Spleen (tissue), 7 donors: ENCODE measurements at regions not wholly inside any gene's neighbourhood (a gene's known extent, or its start where the extent isn't known, plus 50 kb on each side); places are given as distances from the start of the nearest gene placed in this dataset.

Source experiments
- POLR2A ChIP-seq, 3 donors: fragments of 450-650 bp; IDR thresholded peaks; one replicate each; pipeline ENCODE4 v1.5.1; 2017; ENCODE audit warnings: antibody characterized with exemption in 3 of 3, mild to moderate bottlenecking in 1 of 3
- POLR2AphosphoS5 ChIP-seq, 3 donors: sonication (generic); formaldehyde crosslinking; IDR thresholded peaks; one replicate each; pipeline ENCODE4 v1.5.1; 2017; ENCODE audit warnings: antibody characterized with exemption in 3 of 3
- TF ChIP-seq, protein P1 (sequence below), 11 experiments: fragments of 200-600 bp in 7 of 11; fragments of 450-650 bp in 4 of 11; sonication (generic) in 4 of 11; IDR thresholded peaks in 8 of 11; conservative IDR thresholded peaks in 3 of 11; 1 replicate in 7 of 11; 2 replicates in 4 of 11; pipeline versions ENCODE4 v1.4.0 to v1.8.0; 2016 to 2021; ENCODE audit warnings: antibody characterized with exemption in 11 of 11, inconsistent platforms in 4 of 11, mild to moderate bottlenecking in 1 of 11
- donor health status: DM: no; HTN: no; CAD: no; lungs with moderate emphysema.
- donor health status: DM: no; HTN: no; CAD: no.
- donor health status: DM: no; HTN: no; CAD: no.

DNA sequence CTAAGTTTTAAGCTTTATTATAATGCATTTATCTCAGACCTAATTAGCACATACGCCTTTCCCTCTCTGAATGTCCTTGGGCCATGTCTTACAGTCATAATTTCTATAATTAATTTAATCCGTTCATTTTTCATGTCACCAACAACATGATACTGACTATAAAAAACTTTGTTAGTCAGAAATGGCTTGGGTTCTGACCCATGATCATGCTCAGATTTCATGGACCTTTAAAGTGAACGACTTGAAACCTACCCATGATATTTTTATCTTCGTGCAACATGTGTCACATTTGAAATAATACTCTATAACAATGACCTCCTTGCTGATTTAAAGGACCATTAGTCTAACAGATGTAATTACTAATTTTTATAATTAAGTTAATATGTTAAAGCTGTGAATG, 1033.8 kb downstream of the DIPK2A start:
- TF ChIP-seq, protein P1, sequence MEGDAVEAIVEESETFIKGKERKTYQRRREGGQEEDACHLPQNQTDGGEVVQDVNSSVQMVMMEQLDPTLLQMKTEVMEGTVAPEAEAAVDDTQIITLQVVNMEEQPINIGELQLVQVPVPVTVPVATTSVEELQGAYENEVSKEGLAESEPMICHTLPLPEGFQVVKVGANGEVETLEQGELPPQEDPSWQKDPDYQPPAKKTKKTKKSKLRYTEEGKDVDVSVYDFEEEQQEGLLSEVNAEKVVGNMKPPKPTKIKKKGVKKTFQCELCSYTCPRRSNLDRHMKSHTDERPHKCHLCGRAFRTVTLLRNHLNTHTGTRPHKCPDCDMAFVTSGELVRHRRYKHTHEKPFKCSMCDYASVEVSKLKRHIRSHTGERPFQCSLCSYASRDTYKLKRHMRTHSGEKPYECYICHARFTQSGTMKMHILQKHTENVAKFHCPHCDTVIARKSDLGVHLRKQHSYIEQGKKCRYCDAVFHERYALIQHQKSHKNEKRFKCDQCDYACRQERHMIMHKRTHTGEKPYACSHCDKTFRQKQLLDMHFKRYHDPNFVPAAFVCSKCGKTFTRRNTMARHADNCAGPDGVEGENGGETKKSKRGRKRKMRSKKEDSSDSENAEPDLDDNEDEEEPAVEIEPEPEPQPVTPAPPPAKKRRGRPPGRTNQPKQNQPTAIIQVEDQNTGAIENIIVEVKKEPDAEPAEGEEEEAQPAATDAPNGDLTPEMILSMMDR (IDR thresholded peaks at IDR 0.05 in 8 of 11, conservative IDR thresholded peaks at IDR 0.05 in 3 of 11), result no peak
- TF ChIP-seq POLR2AphosphoS5 (IDR thresholded peaks at IDR 0.05) (no peak), POLR2A (IDR thresholded peaks at IDR 0.05) (no peak)
